CD4-positive, alpha-beta T cell (primary cell): ENCODE measurements at regions not wholly inside any gene's neighbourhood (a gene's known extent, or its start where the extent isn't known, plus 50 kb on each side); places are given as distances from the start of the nearest gene placed in this dataset.

Source experiments
- ATAC-seq: fragments of 200-7000 bp; cut with Tn5 transposase; one replicate; pipeline ENCODE4 v1.10.0; 2022; ENCODE audit warnings: mild to moderate bottlenecking; ENCODE audit not compliant: poor library complexity
- CTCF ChIA-PET: fragments of 350-600 bp; sonication (Branson Sonifier 250); formaldehyde crosslinking; loops from one replicate; lab custom pipeline; 2021; ENCODE audit warnings: antibody characterized with exemption, inconsistent platforms; lab: Charles Lee
- POLR2A ChIA-PET: fragments of 350-600 bp; sonication (Branson Sonifier 250); formaldehyde crosslinking; loops from one replicate; lab custom pipeline; 2021; ENCODE audit warnings: antibody characterized with exemption, inconsistent platforms; lab: Charles Lee
- DNase-seq, 14 experiments: peaks; one replicate each; pipeline ENCODE4 v3.0.0-alpha.2; 2013 to 2020; ENCODE audit warnings: mixed read lengths in 2 of 14
- H3K27ac ChIP-seq, 2 donors: one replicate each; pipeline versions ENCODE4 v1.5.1 to v1.7.0; 2013; ENCODE audit warnings: low read length in 2 of 2, low read depth in 1 of 2, mild to moderate bottlenecking in 1 of 2
- H3K27me3 ChIP-seq, 2 experiments: 1 replicate in 1 of 2; 2 replicates in 1 of 2; pipeline versions ENCODE4 v1.6.1 to v1.7.0; 2013; ENCODE audit warnings: low read length in 2 of 2, control low read depth in 1 of 2, mild to moderate bottlenecking in 1 of 2, moderate library complexity in 1 of 2; ENCODE audit not compliant: insufficient read depth in 2 of 2, control insufficient read depth in 1 of 2
- H3K36me3 ChIP-seq: one replicate; pipeline ENCODE4 v1.6.1; 2013; ENCODE audit warnings: low read length, control low read depth; ENCODE audit not compliant: insufficient read depth
- H3K4me1 ChIP-seq: one replicate; pipeline ENCODE4 v1.6.1; 2013; ENCODE audit warnings: low read length, control low read depth; ENCODE audit not compliant: insufficient read depth
- H3K4me3 ChIP-seq: one replicate; pipeline ENCODE4 v1.5.1; 2013; ENCODE audit warnings: mild to moderate bottlenecking, low read length, moderate library complexity
- H3K9me3 ChIP-seq, 2 experiments: 1 replicate in 1 of 2; 2 replicates in 1 of 2; pipeline versions ENCODE4 v1.6.1 to v1.7.0; 2013; ENCODE audit warnings: low read length in 2 of 2, mild to moderate bottlenecking in 2 of 2, control low read depth in 1 of 2, moderate library complexity in 1 of 2; ENCODE audit not compliant: control insufficient read depth in 1 of 2, insufficient read depth in 1 of 2
- H3K27ac Mint-ChIP-seq: one replicate; pipeline ENCODE4 v1.8.0; 2020; ENCODE audit warnings: mixed read lengths
- H3K27me3 Mint-ChIP-seq: one replicate; pipeline ENCODE4 v1.8.0; 2021; ENCODE audit warnings: mixed read lengths
- H3K36me3 Mint-ChIP-seq: one replicate; pipeline ENCODE4 v1.8.0; 2021; ENCODE audit warnings: low read depth, mixed read lengths
- H3K4me1 Mint-ChIP-seq: one replicate; pipeline ENCODE4 v1.8.0; 2021; ENCODE audit warnings: low read depth, mixed read lengths
- H3K4me3 Mint-ChIP-seq: one replicate; pipeline ENCODE4 v1.8.0; 2020; ENCODE audit warnings: mild to moderate bottlenecking, mixed read lengths
- H3K9me3 Mint-ChIP-seq: one replicate; pipeline ENCODE4 v1.8.0; 2020; ENCODE audit warnings: mixed read lengths
- CTCF ChIP-seq: fragments of 200-600 bp; IDR thresholded peaks from one replicate; pipeline ENCODE4 v1.8.0; 2022; ENCODE audit warnings: antibody characterized with exemption, mild to moderate bottlenecking
- intact Hi-C, 2 experiments: fragments of 100-400 bp; cut with DNase I in 1 of 2; cut with micrococcal nuclease in 1 of 2; formaldehyde crosslinking; loops; one replicate each; pipeline versions ENCODE4 v1.15.1 to v1.9.0; 2023 to 2025; cut with DNase I, micrococcal nuclease

GRCh38 chr18:76679259-76679658, 143.1 kb upstream of the ZNF236 start:
- Mint-ChIP-seq H3K36me3 (no peaks in the 10 kb centered on the region), H3K4me1 (no peaks in the 10 kb centered on the region), H3K4me3 (no peak overlapping the region), H3K27ac (no peak overlapping the region), H3K27me3 (peaks cover 3% of the 10 kb centered on the region), H3K9me3 (no peaks in the 10 kb centered on the region)
- no peaks in the 10 kb centered on the region for H3K4me1 ChIP-seq
- no peak for TF ChIP-seq CTCF
- ChIA-PET POLR2A (no interaction called here), CTCF (no interaction called here)
- no peak overlapping the region for H3K27ac ChIP-seq
- intact Hi-C loops: no loop called here
- H3K4me3 ChIP-seq: no peak overlapping the region
- ATAC-seq: no peak
- no peak for DNase-seq
- no peaks in the 10 kb centered on the region for H3K9me3 ChIP-seq
- no peaks in the 10 kb centered on the region for H3K27me3 ChIP-seq
- no peaks in the 10 kb centered on the region for H3K36me3 ChIP-seq

- Mint-ChIP-seq H3K36me3 (no peaks in the 10 kb centered on the region), H3K27me3 (peaks cover 3% of the 10 kb centered on the region), H3K4me3 (no peak overlapping the region), H3K4me1 (no peaks in the 10 kb centered on the region), H3K27ac (no peak overlapping the region), H3K9me3 (no peaks in the 10 kb centered on the region)
- intact Hi-C loops: no loop called here
- Histone ChIP-seq H3K4me3 (no peak overlapping the region), H3K27me3 (peaks cover 0 to 2% of the 10 kb centered on the region in 2 experiments), H3K27ac (no peak overlapping the region), H3K36me3 (no peaks in the 10 kb centered on the region), H3K4me1 (no peaks in the 10 kb centered on the region), H3K9me3 (no peaks in the 10 kb centered on the region)
- ATAC-seq (no peak), DNase-seq (no peak)
- POLR2A ChIA-PET: no interaction called here
- CTCF ChIA-PET: no interaction called here
- TF ChIP-seq CTCF: no peak
Measured at GRCh38 chr18:76678248-76678647, 144.1 kb upstream of the ZNF236 start.

- DNase-seq (no peak), ATAC-seq (no peak)
- ChIA-PET CTCF (no interaction called here), POLR2A (no interaction called here)
- H3K27me3 Mint-ChIP-seq: peaks cover 3% of the 10 kb centered on the region
- Histone ChIP-seq H3K27ac (no peak overlapping the region), H3K4me1 (no peaks in the 10 kb centered on the region), H3K27me3 (peaks cover 0 to 2% of the 10 kb centered on the region in 2 experiments), H3K9me3 (no peaks in the 10 kb centered on the region), H3K4me3 (no peak overlapping the region), H3K36me3 (no peaks in the 10 kb centered on the region)
- H3K9me3 Mint-ChIP-seq: no peaks in the 10 kb centered on the region
- no peaks in the 10 kb centered on the region for H3K36me3 Mint-ChIP-seq
- intact Hi-C loops: no loop called here
- no peak overlapping the region for H3K27ac Mint-ChIP-seq
- no peaks in the 10 kb centered on the region for H3K4me1 Mint-ChIP-seq
- no peak for TF ChIP-seq CTCF
- no peak overlapping the region for H3K4me3 Mint-ChIP-seq
Measured at GRCh38 chr18:76674596-76674995, 147.8 kb upstream of the ZNF236 start.
